ENCODE measurements at regions not wholly inside any gene's neighbourhood (a gene's known extent, or its start where the extent isn't known, plus 50 kb on each side); places are given as distances from the start of the nearest gene placed in this dataset.

DNA sequence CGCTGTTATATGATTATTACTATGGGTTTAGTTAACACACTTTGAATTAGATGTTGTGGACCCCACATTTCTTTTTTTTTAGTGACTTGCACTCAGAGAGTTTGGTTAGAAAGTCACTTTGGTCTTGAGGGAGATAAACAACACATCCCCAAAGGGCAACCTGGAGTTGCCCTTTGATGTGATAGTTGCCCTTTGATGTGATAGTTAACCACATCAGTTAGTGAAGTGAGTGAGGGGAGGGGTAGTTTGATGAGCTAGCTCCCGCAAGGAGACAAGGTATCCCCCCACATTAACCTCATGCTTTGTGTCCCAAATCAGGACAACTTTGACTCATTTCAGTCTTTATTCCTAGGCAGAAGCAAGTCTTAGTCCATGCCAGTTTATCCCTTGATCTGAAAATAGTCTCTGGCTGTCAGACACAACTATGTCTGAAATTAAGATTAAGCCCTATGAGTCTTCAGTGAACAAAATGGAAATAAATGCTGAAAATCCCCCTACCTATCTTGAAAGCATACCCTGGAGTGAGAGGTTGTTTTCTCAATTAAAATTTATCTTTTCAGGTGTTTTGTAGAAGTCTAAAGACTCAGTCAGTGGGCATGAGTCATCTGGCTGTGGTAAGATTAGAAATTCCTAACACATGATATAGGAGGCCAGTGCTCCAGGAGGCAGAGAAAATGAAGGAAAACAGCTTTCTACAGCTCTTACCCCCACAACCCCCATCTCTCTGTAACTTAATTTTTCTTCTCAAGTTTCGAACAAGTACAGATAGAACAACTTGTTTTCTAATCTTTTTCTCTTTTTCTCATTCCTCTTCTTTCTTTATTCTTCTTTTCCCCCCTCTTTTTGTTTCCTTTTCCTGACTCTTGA is 208.9 kb upstream of the DMRTA1 start:
- H3K4me3 Mint-ChIP-seq, result no peak overlapping the region
- no peaks in the 10 kb centered on the region for H3K36me3 Mint-ChIP-seq (ENCODE audit: insufficient read depth)
- H3K9me3 Mint-ChIP-seq, result no peaks in the 10 kb centered on the region
- ATAC-seq (peak; percentile 38 to 59), DNase-seq (no peak)
- H3K27me3 Mint-ChIP-seq (ENCODE audit: low read depth), result peaks cover 3% of the 10 kb centered on the region
- peaks cover 43% of the 10 kb centered on the region for H3K4me1 Mint-ChIP-seq (ENCODE audit: low read depth)

DNA sequence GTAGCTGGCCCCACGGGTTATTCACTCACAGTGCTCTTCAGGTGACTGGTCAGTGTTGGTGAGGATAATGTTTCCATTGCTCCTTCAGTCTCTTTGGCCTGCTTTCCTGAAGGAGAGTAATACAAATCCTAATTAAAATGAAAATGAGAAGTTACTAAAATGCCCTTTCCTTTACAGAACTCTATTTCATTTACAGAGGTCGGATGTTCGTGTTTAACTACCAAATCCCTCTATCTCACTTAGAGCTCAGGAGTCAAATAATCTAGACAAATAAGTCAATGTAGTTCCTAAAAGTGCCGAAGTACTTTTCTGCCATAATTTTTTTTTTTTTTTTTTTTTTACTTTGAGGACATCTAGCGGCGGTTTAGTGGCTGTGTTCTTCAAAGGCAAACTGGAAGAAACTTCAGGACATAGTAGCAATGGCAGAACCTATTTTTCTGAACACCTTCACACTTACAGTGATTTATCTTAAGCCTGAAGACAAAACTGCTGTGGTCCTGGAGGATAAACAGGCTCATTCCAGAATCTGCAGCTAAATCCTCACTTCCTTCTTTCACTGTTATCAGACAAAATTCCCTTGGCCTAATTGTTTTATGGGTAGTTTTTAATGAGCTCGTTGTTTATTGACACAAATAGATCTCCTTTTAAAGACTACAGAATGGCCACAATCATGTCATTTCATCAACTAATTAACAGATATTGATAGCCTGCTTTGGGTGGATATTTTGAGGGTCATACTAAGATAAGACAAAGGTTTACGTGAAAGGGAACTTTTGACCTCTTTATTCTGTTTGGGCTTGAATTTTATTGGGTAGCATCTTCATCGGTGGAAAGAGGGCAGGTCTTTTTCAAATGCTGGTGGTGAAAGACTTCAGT is 207.6 kb upstream of the DMRTA1 start:
- Mint-ChIP-seq H3K36me3 (ENCODE audit: insufficient read depth) (no peaks in the 10 kb centered on the region), H3K4me1 (ENCODE audit: low read depth) (peaks cover 43% of the 10 kb centered on the region), H3K27me3 (ENCODE audit: low read depth) (peaks cover 3% of the 10 kb centered on the region), H3K4me3 (no peak overlapping the region), H3K9me3 (no peaks in the 10 kb centered on the region)
- DNase-seq (no peak), ATAC-seq (no peak)

DNA sequence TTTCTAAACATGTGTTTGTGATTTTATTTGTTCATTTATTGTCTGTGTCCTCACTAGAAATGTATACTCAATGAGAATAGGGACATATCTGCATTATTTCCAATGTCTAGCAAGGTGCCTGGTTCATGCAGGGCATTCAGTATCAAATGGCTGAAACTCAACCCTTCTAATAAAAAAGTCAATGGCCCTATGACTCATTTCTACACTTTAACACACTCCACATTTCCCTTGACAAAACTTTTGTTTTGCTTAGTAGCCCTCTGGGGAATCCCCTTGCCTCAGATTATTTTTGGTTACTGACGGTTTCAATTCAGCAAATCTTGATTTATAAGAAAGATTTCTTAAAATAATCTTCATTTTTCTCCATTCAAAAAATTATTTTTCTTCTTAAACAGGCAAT is 206.0 kb upstream of the DMRTA1 start:
- peaks cover 45% of the 10 kb centered on the region for H3K4me1 Mint-ChIP-seq (ENCODE audit: low read depth)
- H3K27me3 Mint-ChIP-seq (ENCODE audit: low read depth), result peaks cover 3% of the 10 kb centered on the region
- H3K36me3 Mint-ChIP-seq (ENCODE audit: insufficient read depth), result no peaks in the 10 kb centered on the region
- H3K4me3 Mint-ChIP-seq, result no peak overlapping the region
- no peaks in the 10 kb centered on the region for H3K9me3 Mint-ChIP-seq
- no peak for DNase-seq
- ATAC-seq, result peak; percentile 52 to 70

DNA sequence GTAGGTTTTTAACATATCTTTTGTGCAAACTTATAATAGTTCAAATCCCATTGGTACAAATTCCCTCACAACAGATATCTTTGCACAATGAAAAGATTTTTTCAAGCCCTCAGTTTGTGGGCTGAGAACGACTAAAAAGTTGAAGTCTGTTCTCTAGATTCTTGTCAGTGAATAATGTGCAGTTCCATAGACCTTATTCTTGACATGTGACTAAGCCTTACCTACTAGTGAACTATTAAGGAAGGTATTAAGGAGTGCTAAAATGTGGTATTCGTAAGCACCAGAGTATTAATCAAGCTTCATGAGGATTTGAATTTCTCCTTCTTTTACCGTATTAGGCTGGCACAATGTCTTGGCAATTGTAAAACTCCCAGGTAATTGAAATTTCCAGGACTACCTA is 205.6 kb upstream of the DMRTA1 start:
- H3K4me1 Mint-ChIP-seq (ENCODE audit: low read depth), result peaks cover 45% of the 10 kb centered on the region
- H3K36me3 Mint-ChIP-seq (ENCODE audit: insufficient read depth), result no peaks in the 10 kb centered on the region
- no peak overlapping the region for H3K4me3 Mint-ChIP-seq
- no peaks in the 10 kb centered on the region for H3K9me3 Mint-ChIP-seq
- peaks cover 3% of the 10 kb centered on the region for H3K27me3 Mint-ChIP-seq (ENCODE audit: low read depth)
- ATAC-seq (peak; percentile 25 to 56), DNase-seq (no peak)

DNA sequence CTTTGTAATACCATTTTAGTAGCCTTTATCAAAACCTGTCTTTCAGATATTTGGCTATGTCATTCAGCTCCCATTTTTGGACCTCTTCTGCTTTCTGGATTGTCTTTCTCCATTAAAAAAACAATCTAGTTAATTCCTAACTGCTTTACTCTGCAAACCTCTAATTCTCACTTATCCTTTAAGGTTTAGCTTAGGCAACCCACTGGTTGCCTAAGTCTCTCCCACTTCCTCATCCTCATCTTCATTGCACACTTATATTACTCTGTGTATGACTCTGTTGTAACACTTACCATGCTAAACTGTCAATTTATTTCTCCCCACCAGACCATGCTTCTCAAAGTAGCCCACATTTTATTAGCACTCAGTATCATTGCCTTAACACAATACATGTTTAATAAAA is 205.0 kb upstream of the DMRTA1 start:
- H3K36me3 Mint-ChIP-seq (ENCODE audit: insufficient read depth), result no peaks in the 10 kb centered on the region
- DNase-seq (no peak), ATAC-seq (no peak)
- H3K9me3 Mint-ChIP-seq, result no peaks in the 10 kb centered on the region
- H3K27me3 Mint-ChIP-seq (ENCODE audit: low read depth), result peaks cover 3% of the 10 kb centered on the region
- no peak overlapping the region for H3K4me3 Mint-ChIP-seq
- peaks cover 45% of the 10 kb centered on the region for H3K4me1 Mint-ChIP-seq (ENCODE audit: low read depth)

DNA sequence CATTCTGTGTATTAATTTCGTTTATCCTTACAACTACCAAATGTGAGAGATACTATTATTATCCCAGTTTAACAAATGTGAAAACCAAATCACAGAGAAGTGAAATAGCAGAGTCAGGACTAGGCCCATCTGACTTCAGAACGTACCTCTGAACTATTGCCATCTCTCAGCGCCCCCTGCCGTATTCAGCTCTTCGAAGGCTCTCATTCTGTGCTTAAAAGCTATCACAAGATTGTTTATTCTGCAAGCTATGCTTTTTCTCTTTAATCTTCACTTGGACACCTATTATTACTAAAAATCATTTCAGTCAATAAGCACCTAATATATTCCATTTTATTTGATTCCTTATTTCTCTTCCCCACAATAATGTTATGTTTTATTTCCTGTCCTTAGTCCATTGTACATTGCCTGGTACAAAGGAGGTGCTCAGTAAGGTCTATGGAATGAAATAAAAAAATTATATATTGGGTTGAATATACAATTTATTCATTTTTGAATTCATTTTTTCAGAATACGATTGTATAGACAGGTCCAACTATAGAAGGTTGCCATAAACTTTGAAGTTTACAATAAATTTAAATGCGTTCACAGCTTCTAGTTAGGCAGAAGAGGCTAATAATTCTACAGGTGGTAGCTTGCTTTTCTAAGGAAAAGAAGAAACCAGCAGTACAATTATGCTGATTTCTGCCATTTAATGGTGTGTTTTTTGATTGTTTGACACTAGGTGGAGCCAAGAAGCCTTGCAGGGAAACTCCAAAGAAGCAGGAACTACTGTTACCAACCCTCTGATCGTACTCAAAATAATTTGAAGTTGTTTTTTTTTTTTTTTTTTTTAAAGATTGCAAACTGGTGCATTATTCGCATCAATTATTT is 202.2 kb upstream of the DMRTA1 start:
- Mint-ChIP-seq H3K4me3 (no peak overlapping the region), H3K4me1 (ENCODE audit: low read depth) (peaks cover 25% of the 10 kb centered on the region), H3K36me3 (ENCODE audit: insufficient read depth) (no peaks in the 10 kb centered on the region), H3K27me3 (ENCODE audit: low read depth) (peaks cover 17% of the 10 kb centered on the region), H3K9me3 (no peaks in the 10 kb centered on the region)
- peak in 1 of 2 donors; percentile 51 for ATAC-seq
- no peak for DNase-seq

DNA sequence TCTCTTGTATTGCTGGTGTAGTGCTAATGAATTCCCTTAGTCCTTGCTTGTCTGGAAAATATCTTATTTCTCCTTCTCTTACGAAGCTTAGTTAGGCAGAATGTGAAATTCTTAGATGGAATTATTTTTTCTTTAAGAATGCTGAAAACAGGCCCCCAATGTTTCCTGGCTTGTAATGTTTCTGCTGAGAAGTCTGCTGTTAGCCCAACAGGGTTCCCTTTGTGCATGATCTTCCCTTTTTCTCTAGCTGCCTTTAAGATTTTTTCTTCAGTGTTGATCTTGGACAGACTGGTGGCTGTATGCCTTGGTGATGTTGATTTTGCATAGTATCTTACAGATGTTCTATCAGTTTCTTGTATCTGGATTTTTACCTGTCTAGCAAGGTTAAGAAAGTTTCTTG is 191.3 kb upstream of the DMRTA1 start:
- Mint-ChIP-seq H3K4me1 (ENCODE audit: low read depth) (no peaks in the 10 kb centered on the region), H3K36me3 (ENCODE audit: insufficient read depth) (no peaks in the 10 kb centered on the region), H3K9me3 (peaks cover 27% of the 10 kb centered on the region), H3K27me3 (ENCODE audit: low read depth) (peaks cover 16% of the 10 kb centered on the region), H3K4me3 (no peak overlapping the region)
- ATAC-seq (no peak), DNase-seq (no peak)

DNA sequence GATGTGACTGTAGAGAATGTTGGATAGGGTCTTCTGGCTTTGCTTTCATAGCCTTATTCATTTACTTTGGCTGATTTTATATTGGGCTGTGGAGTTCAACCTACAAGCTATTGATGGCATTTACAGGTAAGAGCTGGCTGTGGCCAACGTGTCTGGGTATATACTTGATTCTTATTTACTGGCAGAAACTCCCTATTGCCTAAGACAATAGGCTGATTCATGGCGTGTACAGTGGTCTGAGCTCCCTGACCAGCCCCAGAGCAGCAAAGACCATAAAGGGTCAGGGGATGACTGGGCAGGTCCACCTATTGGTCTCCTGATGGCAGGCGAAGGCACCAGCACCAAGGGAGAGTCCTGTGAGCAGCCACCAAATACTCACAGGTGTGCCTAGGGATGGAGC is 190.2 kb upstream of the DMRTA1 start:
- Mint-ChIP-seq H3K4me3 (no peak overlapping the region), H3K27me3 (ENCODE audit: low read depth) (peaks cover 11% of the 10 kb centered on the region)
- DNase-seq, result no peak

DNA sequence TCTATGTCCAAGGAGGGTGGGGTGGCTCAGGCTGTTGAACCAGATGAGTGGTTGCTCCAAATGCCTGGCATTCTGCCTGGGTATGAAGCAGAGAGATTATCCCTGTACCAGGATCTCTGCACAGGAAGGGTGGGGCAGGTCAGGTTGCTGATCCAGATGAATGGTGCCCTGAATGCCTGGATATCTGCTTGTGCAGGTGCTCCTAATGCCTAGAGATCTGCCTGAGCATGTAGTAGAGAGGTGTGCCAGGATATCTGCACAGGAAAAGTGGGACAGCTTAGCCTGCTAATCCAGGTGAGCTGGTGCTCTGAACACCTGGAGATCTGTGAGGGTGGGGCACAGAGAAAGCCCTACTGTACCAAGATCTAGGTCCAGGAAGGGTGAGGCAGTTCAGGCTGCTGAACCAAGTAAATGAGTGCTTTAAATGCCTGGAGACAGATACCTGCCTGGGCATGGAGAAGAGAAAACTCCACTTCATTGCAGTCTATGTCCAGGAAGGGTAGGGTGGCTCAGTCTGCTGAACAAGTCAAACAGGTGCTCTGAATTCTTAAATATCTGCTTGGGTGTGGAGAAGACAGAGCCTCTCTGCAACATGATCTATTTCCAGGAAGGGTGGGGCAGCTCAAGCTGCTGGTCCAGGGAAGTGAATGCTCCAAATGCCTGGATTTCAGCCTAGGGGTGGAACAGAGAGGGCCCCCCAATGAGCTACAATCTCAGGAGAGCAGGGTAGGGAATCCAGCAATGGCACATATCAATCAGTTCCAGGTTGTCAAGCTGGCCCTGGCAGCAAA is 189.4 kb upstream of the DMRTA1 start:
- Mint-ChIP-seq H3K4me1 (ENCODE audit: low read depth) (no peaks in the 10 kb centered on the region), H3K36me3 (ENCODE audit: insufficient read depth) (no peaks in the 10 kb centered on the region), H3K9me3 (peaks cover 14% of the 10 kb centered on the region), H3K27me3 (ENCODE audit: low read depth) (peaks cover 11% of the 10 kb centered on the region), H3K4me3 (no peak overlapping the region)
- no peak for ATAC-seq
- DNase-seq, result no peak

More for the DNA sequence above, 190.2 kb upstream of the DMRTA1 start:
- Mint-ChIP-seq H3K4me1 (ENCODE audit: low read depth) (no peaks in the 10 kb centered on the region), H3K9me3 (peaks cover 20% of the 10 kb centered on the region), H3K36me3 (ENCODE audit: insufficient read depth) (no peaks in the 10 kb centered on the region)
- no peak for ATAC-seq

DNA sequence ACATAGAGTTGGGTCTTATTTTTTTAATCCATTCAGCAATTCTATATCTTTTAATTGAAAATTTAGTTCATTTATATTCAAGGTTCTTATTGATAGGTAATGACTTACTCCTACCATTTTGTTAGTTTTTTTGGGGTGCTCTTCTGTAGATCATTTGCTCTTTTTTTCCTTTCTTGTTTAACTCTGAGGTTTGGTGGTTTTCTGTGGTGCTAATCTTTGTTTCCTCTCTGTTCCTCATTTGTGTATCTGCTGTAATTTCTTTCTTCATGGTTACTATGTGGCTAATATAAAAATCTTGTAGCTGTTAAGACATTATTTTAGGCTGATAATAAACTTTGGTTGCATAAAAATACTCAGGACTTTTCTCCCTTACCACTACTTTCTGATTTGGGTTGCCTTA is 181.6 kb upstream of the DMRTA1 start:
- Mint-ChIP-seq H3K4me3 (no peak overlapping the region), H3K4me1 (ENCODE audit: low read depth) (no peaks in the 10 kb centered on the region)

DNA sequence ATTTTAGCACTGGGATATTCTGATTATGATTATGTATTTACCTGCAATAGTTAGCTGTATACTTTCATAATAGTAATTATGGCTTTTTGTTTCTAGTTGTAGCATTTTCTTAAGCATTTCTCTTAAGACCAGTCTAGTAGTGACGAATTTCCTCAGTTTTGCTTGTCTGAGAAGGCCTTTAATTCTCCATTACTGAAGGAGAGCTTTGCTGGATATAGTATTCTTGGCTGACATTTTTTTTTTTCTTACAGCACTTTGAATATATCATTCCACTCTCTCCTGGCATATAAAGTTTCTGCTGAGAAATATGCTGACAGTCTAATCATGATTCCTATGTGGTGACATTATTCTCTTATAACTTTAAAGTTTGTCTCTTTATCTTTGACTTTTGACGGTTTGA is 181.1 kb upstream of the DMRTA1 start:
- DNase-seq (no peak), ATAC-seq (no peak)
- Mint-ChIP-seq H3K9me3 (peaks cover 28% of the 10 kb centered on the region), H3K4me1 (ENCODE audit: low read depth) (no peaks in the 10 kb centered on the region), H3K4me3 (no peak overlapping the region), H3K27me3 (ENCODE audit: low read depth) (peaks cover 2% of the 10 kb centered on the region), H3K36me3 (ENCODE audit: insufficient read depth) (no peaks in the 10 kb centered on the region)

More for the DNA sequence above, 181.6 kb upstream of the DMRTA1 start:
- peaks cover 2% of the 10 kb centered on the region for H3K27me3 Mint-ChIP-seq (ENCODE audit: low read depth)
- DNase-seq (no peak), ATAC-seq (no peak)
- H3K36me3 Mint-ChIP-seq (ENCODE audit: insufficient read depth), result no peaks in the 10 kb centered on the region
- H3K9me3 Mint-ChIP-seq, result peaks cover 28% of the 10 kb centered on the region

DNA sequence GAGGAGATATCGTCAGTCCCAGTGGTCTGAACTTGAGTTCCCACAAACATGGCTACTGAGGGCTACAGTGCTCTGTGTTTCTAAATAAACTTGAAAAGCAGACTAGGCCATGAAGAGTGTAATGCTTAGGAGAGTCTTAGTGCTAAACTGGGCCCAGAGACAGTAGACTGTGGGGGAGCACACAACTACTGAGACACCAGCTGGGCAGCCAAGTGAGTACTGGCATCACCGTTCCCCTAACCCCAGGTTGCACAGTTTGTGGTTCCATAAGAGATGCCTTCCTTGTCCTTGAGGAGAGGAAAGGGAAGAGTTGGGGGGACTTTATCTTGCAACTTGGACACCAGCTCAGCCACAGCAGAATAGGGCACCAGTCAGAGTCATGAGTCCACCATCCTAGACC is 172.1 kb upstream of the DMRTA1 start:
- ATAC-seq, result no peak

DNA sequence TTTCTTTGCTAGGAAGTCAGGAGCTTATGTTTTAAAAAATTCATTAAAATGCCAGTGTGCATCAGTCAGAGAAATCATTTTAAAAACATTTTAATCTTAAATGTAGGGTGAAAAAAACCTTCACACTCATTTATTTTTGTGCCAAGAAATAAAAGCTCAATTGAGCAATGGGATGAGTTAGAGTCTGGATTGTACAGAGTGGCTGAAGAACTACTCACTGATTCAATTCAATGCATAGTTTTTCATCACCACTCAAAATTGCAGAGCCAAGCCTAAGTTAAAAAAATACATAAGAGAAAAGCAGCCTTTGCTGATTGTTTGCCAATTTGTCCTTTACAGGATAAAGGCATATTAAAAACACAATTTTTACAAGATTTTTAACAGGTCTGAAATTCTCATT is 168.2 kb upstream of the DMRTA1 start:
- peaks cover 3% of the 10 kb centered on the region for H3K27me3 Mint-ChIP-seq (ENCODE audit: low read depth)
- H3K4me3 Mint-ChIP-seq, result no peak overlapping the region
- no peak for DNase-seq
- no peaks in the 10 kb centered on the region for H3K36me3 Mint-ChIP-seq (ENCODE audit: insufficient read depth)
- peaks cover 1% of the 10 kb centered on the region for H3K9me3 Mint-ChIP-seq
- no peak for ATAC-seq
- H3K4me1 Mint-ChIP-seq (ENCODE audit: low read depth), result no peaks in the 10 kb centered on the region

More for the DNA sequence above, 172.1 kb upstream of the DMRTA1 start:
- no peak for DNase-seq
- Mint-ChIP-seq H3K27me3 (ENCODE audit: low read depth) (peaks cover 3% of the 10 kb centered on the region), H3K9me3 (peaks cover 3% of the 10 kb centered on the region), H3K36me3 (ENCODE audit: insufficient read depth) (no peaks in the 10 kb centered on the region), H3K4me3 (no peak overlapping the region), H3K4me1 (ENCODE audit: low read depth) (no peaks in the 10 kb centered on the region)
